NCI-H748 (cell line): ENCODE measurements at regions not wholly inside any gene's neighbourhood (a gene's known extent, or its start where the extent isn't known, plus 50 kb on each side); places are given as distances from the start of the nearest gene placed in this dataset.

Experiments used
- DNase-seq: peaks from one replicate; lab custom pipeline; 2025; ENCODE audit not compliant: unreplicated experiment; lab: John Stamatoyannopoulos, UW

- no peak for DNase-seq
These were observed 282.4 kb downstream of the MEIS1 start for GRCh38 chr2:66717218-66717905.

GRCh38 chr2:66717973-66718372, 283.0 kb downstream of the MEIS1 start:
- DNase-seq: no peak

GRCh38 chr2:66721776-66722175, 286.9 kb downstream of the MEIS1 start:
- no peak for DNase-seq

GRCh38 chr2:66724241-66724640, 289.3 kb downstream of the MEIS1 start:
- DNase-seq: no peak

- DNase-seq: no peak
These were observed 294.7 kb downstream of the MEIS1 start for GRCh38 chr2:66729416-66730330.

GRCh38 chr2:66730441-66730840, 295.5 kb downstream of the MEIS1 start:
- DNase-seq: no peak

GRCh38 chr2:66733364-66733999, 298.6 kb downstream of the MEIS1 start:
- DNase-seq: no peak

GRCh38 chr2:66748939-66749338, 314.0 kb downstream of the MEIS1 start:
- DNase-seq: no peak

GRCh38 chr2:66749566-66749965, 314.6 kb downstream of the MEIS1 start:
- DNase-seq: no peak

GRCh38 chr2:66753257-66753656, 318.3 kb downstream of the MEIS1 start:
- DNase-seq: no peak

- no peak for DNase-seq
These were observed 318.7 kb downstream of the MEIS1 start for GRCh38 chr2:66753660-66754059.

- DNase-seq: no peak
These were observed 321.0 kb downstream of the MEIS1 start for GRCh38 chr2:66755974-66756373.

- no peak for DNase-seq
These were observed 326.9 kb downstream of the MEIS1 start for GRCh38 chr2:66761826-66762225.

GRCh38 chr2:66762761-66763160, 327.8 kb downstream of the MEIS1 start:
- DNase-seq: no peak

- no peak for DNase-seq
These were observed 331.7 kb downstream of the MEIS1 start for GRCh38 chr2:66766582-66766981.

- no peak for DNase-seq
These were observed 336.5 kb downstream of the MEIS1 start for GRCh38 chr2:66771359-66771976.

GRCh38 chr2:66772618-66773017, 337.7 kb downstream of the MEIS1 start:
- peak; percentile 14 for DNase-seq

GRCh38 chr2:66775730-66776422, 341.0 kb downstream of the MEIS1 start:
- DNase-seq: no peak

GRCh38 chr2:66781804-66782203, 346.9 kb downstream of the MEIS1 start:
- no peak for DNase-seq

- peak; percentile 45 for DNase-seq
These were observed 347.9 kb downstream of the MEIS1 start for GRCh38 chr2:66782780-66783361.
